Kidney epithelial cell (primary cell): ENCODE measurements at regions not wholly inside any gene's neighbourhood (a gene's known extent, or its start where the extent isn't known, plus 50 kb on each side); places are given as distances from the start of the nearest gene placed in this dataset.
A peak's percentile ranks its signal among the peaks of the same experiment; 100 is the strongest.

Experiments
- DNase-seq: peaks from one replicate; pipeline ENCODE4 v3.0.0-alpha.2; 2010; ENCODE audit warnings: low read depth
- H3K27me3 ChIP-seq: 2 replicates; pipeline ENCODE4 v1.6.0; 2011; ENCODE audit warnings: low read length; ENCODE audit not compliant: control insufficient read depth, insufficient read depth
- H3K36me3 ChIP-seq: 2 replicates; pipeline ENCODE4 v1.5.1; 2011; ENCODE audit warnings: low read length; ENCODE audit not compliant: control insufficient read depth, insufficient read depth
- H3K4me3 ChIP-seq: 2 replicates; pipeline ENCODE4 v1.5.1; 2011; ENCODE audit warnings: low read depth, mild to moderate bottlenecking, control low read depth, low read length
- CTCF ChIP-seq: IDR thresholded peaks from 2 replicates; pipeline ENCODE4 v1.5.1; 2011; ENCODE audit warnings: mild to moderate bottlenecking, moderate library complexity, low read length, control low read depth, inconsistent platforms; ENCODE audit not compliant: insufficient read depth, poor library complexity, severe bottlenecking

DNA sequence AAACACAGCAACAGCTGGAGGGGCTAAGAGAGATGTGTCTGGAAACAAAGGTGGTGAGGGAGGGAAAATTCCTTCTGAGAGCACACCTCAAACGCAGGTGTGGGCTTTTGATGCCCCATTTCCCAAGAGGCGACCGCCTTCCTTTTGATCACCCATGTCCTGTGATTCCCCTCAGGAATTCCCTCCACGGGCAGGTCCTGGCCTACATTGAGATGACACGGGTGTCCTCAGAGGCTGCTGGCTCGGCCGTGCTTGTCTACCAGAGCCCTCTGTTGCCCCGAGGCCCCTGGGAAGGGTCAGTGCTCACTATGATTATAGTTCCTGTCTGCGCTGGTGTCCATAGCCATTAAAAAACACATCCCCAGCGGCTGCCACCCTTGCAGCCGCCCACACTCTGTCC is 242.6 kb downstream of the TFAP2C start:
- Histone ChIP-seq H3K36me3 (no peaks in the 10 kb centered on the region), H3K4me3 (no peak overlapping the region), H3K27me3 (no peaks in the 10 kb centered on the region)
- no peak for DNase-seq
- no peak for TF ChIP-seq CTCF

GRCh38 chr20:56872620-56873458 is 243.7 kb downstream of the TFAP2C start:
- no peak for DNase-seq
- H3K36me3 ChIP-seq, result no peaks in the 10 kb centered on the region
- H3K27me3 ChIP-seq, result no peaks in the 10 kb centered on the region
- no peak overlapping the region for H3K4me3 ChIP-seq
- TF ChIP-seq CTCF, result no peak

DNA sequence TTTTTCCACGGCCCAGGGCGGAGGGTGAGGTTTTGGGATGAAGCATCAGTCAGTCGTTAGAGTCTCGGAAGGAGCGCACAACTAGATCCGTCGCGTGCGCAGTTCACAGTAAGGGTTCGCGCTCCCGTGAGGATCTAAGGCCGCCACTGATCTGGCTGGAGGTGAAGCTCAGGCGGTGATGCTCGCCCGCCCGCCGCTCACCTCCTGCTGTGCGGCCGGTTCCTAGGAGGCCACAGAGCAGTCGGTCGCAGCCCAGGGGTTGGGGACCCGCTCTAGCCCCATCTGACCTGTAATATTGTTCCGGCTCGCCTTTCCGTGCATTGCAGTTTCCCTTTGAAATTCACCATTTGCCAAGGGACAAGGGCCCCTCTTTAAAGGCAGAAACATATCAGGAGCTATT is 244.7 kb downstream of the TFAP2C start:
- no peak for DNase-seq
- no peak overlapping the region for H3K4me3 ChIP-seq
- no peaks in the 10 kb centered on the region for H3K27me3 ChIP-seq
- no peaks in the 10 kb centered on the region for H3K36me3 ChIP-seq
- TF ChIP-seq CTCF, result no peak

GRCh38 chr20:56875052-56875659 is 246.1 kb downstream of the TFAP2C start:
- peak; percentile 73 for DNase-seq
- Histone ChIP-seq H3K4me3 (no peak overlapping the region), H3K36me3 (no peaks in the 10 kb centered on the region), H3K27me3 (no peaks in the 10 kb centered on the region)
- no peak for TF ChIP-seq CTCF

GRCh38 chr20:56875803-56876202 is 246.7 kb downstream of the TFAP2C start:
- H3K27me3 ChIP-seq, result no peaks in the 10 kb centered on the region
- no peaks in the 10 kb centered on the region for H3K36me3 ChIP-seq
- DNase-seq, result no peak
- TF ChIP-seq CTCF, result no peak
- no peak overlapping the region for H3K4me3 ChIP-seq
